Stimulated activated CD8-positive, alpha-beta memory T cell treated with anti-CD3 and anti-CD28 coated beads, Interleukin-12 subunit alpha, Interleukin-12 subunit beta, amount 100 ng/mL, for 4 hours (primary cell): ENCODE measurements at regions not wholly inside any gene's neighbourhood (a gene's known extent, or its start where the extent isn't known, plus 50 kb on each side); places are given as distances from the start of the nearest gene placed in this dataset.

Source experiments
- DNase-seq: peaks from one replicate; pipeline ENCODE4 v3.0.0-alpha.2; 2020; ENCODE audit warnings: low read depth

GRCh38 chr2:128437204-128437565 lies 118.5 kb upstream of the HS6ST1 start:
- no peak for DNase-seq

- no peak for DNase-seq
Measured at GRCh38 chr2:128438091-128438490, 119.4 kb upstream of the HS6ST1 start.

- DNase-seq: no peak
Measured at GRCh38 chr2:128438586-128438985, 119.9 kb upstream of the HS6ST1 start.

- no peak for DNase-seq
Measured at GRCh38 chr2:128439031-128439790, 120.5 kb upstream of the HS6ST1 start.

GRCh38 chr2:128439791-128440665 lies 121.4 kb upstream of the HS6ST1 start:
- DNase-seq: no peak

- DNase-seq: no peak
Measured at GRCh38 chr2:128440666-128441340, 122.1 kb upstream of the HS6ST1 start.

- no peak for DNase-seq
Measured at GRCh38 chr2:128441341-128442052, 122.8 kb upstream of the HS6ST1 start.

GRCh38 chr2:128442053-128442751 lies 123.5 kb upstream of the HS6ST1 start:
- no peak for DNase-seq

- DNase-seq: no peak
Measured at GRCh38 chr2:128442891-128443302, 124.2 kb upstream of the HS6ST1 start.

GRCh38 chr2:128444121-128444771 lies 125.6 kb upstream of the HS6ST1 start:
- no peak for DNase-seq

- DNase-seq: no peak
Measured at GRCh38 chr2:128444816-128445522, 126.3 kb upstream of the HS6ST1 start.

GRCh38 chr2:128445523-128445900 lies 126.8 kb upstream of the HS6ST1 start:
- no peak for DNase-seq

- no peak for DNase-seq
Measured at GRCh38 chr2:128446049-128446873, 127.6 kb upstream of the HS6ST1 start.

GRCh38 chr2:128446874-128447537 lies 128.3 kb upstream of the HS6ST1 start:
- no peak for DNase-seq

GRCh38 chr2:128447538-128447995 lies 128.9 kb upstream of the HS6ST1 start:
- no peak for DNase-seq

- no peak for DNase-seq
Measured at GRCh38 chr2:128448331-128449225, 129.9 kb upstream of the HS6ST1 start.

- no peak for DNase-seq
Measured at GRCh38 chr2:128449226-128450061, 130.8 kb upstream of the HS6ST1 start.
